Mucosa of descending colon (tissue), 3 donors: ENCODE measurements at regions not wholly inside any gene's neighbourhood (a gene's known extent, or its start where the extent isn't known, plus 50 kb on each side); places are given as distances from the start of the nearest gene placed in this dataset.

ENCODE experiments used
- ATAC-seq: fragments of 200-7000 bp; cut with Tn5 transposase; one replicate; pipeline ENCODE4 v1.9.1; 2020; ENCODE audit warnings: mild to moderate bottlenecking, moderate library complexity
- DNase-seq, 3 donors: peaks; one replicate each; pipeline ENCODE4 v3.0.0-alpha.2; 2020
- H3K36me3 ChIP-seq: fragments of 200-600 bp; one replicate; pipeline ENCODE4 v1.8.0; 2021; ENCODE audit warnings: low read depth, mild to moderate bottlenecking
- H3K4me1 ChIP-seq: fragments of 200-600 bp; one replicate; pipeline ENCODE4 v1.8.0; 2021; ENCODE audit warnings: low read depth, mild to moderate bottlenecking
- H3K4me3 ChIP-seq: fragments of 200-600 bp; one replicate; pipeline ENCODE4 v1.8.0; 2021; ENCODE audit warnings: mild to moderate bottlenecking
- H3K9me3 ChIP-seq: fragments of 200-600 bp; one replicate; pipeline ENCODE4 v1.8.0; 2021; ENCODE audit warnings: mild to moderate bottlenecking
- CTCF ChIP-seq: fragments of 200-600 bp; IDR thresholded peaks from one replicate; pipeline ENCODE4 v1.8.0; 2022; ENCODE audit warnings: antibody characterized with exemption, mild to moderate bottlenecking
- intact Hi-C, 2 donors: fragments of 100-400 bp; cut with DNase I in 1 of 2; cut with micrococcal nuclease in 1 of 2; formaldehyde crosslinking; loops; one replicate each; pipeline versions ENCODE4 v1.11.0 to v1.11.1; 2022; cut with DNase I, micrococcal nuclease
- donor health status: DM: no; HTN: no; CAD: no; lungs with moderate emphysema.
- donor health status: DM: no; HTN: no; CAD: no.
- donor health status: DM: no; HTN: yes; CAD: no.

GRCh38 chr5:103800741-103801495 is 238.3 kb upstream of the NUDT12 start:
- no peaks in the 10 kb centered on the region for H3K9me3 ChIP-seq
- H3K36me3 ChIP-seq, result no peaks in the 10 kb centered on the region
- ATAC-seq (no peak), DNase-seq (no peak)
- TF ChIP-seq CTCF, result no peak
- no peaks in the 10 kb centered on the region for H3K4me1 ChIP-seq
- intact Hi-C loops, result no loop called here
- H3K4me3 ChIP-seq, result no peak overlapping the region

- Histone ChIP-seq H3K9me3 (peaks cover 32% of the 10 kb centered on the region), H3K36me3 (no peaks in the 10 kb centered on the region), H3K4me1 (no peaks in the 10 kb centered on the region), H3K4me3 (no peak overlapping the region)
- TF ChIP-seq CTCF, result no peak
- DNase-seq (no peak), ATAC-seq (no peak)
- intact Hi-C loops, result no loop called here
Observed at GRCh38 chr5:103793595-103794182, 231.1 kb upstream of the NUDT12 start.

GRCh38 chr5:103785569-103785968 is 223.0 kb upstream of the NUDT12 start:
- intact Hi-C loops, result no loop called here
- H3K9me3 ChIP-seq, result peaks cover 5% of the 10 kb centered on the region
- ATAC-seq, result no peak

GRCh38 chr5:103783669-103784068 is 221.1 kb upstream of the NUDT12 start:
- no peak for DNase-seq
- intact Hi-C loops, result no loop called here
- H3K36me3 ChIP-seq, result no peaks in the 10 kb centered on the region
- no peak overlapping the region for H3K4me3 ChIP-seq
- ATAC-seq, result no peak
- no peaks in the 10 kb centered on the region for H3K4me1 ChIP-seq
- no peaks in the 10 kb centered on the region for H3K9me3 ChIP-seq
- TF ChIP-seq CTCF, result no peak

More at GRCh38 chr5:103785569-103785968, 223.0 kb upstream of the NUDT12 start:
- Histone ChIP-seq H3K4me1 (no peaks in the 10 kb centered on the region), H3K36me3 (no peaks in the 10 kb centered on the region), H3K4me3 (no peak overlapping the region)
- no peak for DNase-seq
- TF ChIP-seq CTCF, result no peak

GRCh38 chr5:103780794-103781193 is 218.2 kb upstream of the NUDT12 start:
- Histone ChIP-seq H3K4me1 (no peaks in the 10 kb centered on the region), H3K4me3 (no peak overlapping the region), H3K9me3 (no peaks in the 10 kb centered on the region), H3K36me3 (no peaks in the 10 kb centered on the region)
- ATAC-seq, result no peak
- intact Hi-C loops, result no loop called here
- DNase-seq, result no peak
- no peak for TF ChIP-seq CTCF
